Stomach (tissue), 4 donors: ENCODE measurements at regions not wholly inside any gene's neighbourhood (a gene's known extent, or its start where the extent isn't known, plus 50 kb on each side); places are given as distances from the start of the nearest gene placed in this dataset.

ENCODE experiments used
- POLR2AphosphoS5 ChIP-seq, 3 donors: sonication (generic); formaldehyde crosslinking; IDR thresholded peaks; one replicate each; pipeline ENCODE4 v1.6.1; 2016; ENCODE audit warnings: antibody characterized with exemption in 3 of 3
- TF ChIP-seq, protein P1 (sequence below), 7 experiments: fragments of 450-650 bp in 4 of 7; fragments of 200-600 bp in 3 of 7; sonication (generic) in 3 of 7; IDR thresholded peaks; one replicate each; pipeline ENCODE4 v1.5.1; 2016 to 2019; ENCODE audit warnings: antibody characterized with exemption in 7 of 7, control low read depth in 2 of 7, mild to moderate bottlenecking in 1 of 7

DNA sequence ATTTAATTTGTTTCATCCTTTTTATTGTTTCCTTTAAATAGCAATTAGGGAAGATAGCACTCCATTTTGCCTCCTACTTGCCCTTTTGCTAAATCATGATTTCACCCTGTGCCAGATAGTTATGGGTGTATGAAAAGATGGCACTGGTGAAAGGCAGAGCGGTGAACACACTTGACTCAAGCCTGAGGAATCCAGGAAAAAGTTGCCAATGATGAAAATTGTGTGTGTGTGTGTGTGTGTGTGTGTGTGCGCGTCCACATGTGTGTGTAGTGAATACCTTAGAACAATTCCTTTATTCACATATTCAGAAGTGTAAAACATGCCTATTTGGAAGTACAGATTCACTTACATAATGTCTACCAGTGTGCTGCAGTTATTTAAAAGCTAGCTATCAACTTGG, 123.8 kb downstream of the PTCSC3 start:
- TF ChIP-seq, protein P1, sequence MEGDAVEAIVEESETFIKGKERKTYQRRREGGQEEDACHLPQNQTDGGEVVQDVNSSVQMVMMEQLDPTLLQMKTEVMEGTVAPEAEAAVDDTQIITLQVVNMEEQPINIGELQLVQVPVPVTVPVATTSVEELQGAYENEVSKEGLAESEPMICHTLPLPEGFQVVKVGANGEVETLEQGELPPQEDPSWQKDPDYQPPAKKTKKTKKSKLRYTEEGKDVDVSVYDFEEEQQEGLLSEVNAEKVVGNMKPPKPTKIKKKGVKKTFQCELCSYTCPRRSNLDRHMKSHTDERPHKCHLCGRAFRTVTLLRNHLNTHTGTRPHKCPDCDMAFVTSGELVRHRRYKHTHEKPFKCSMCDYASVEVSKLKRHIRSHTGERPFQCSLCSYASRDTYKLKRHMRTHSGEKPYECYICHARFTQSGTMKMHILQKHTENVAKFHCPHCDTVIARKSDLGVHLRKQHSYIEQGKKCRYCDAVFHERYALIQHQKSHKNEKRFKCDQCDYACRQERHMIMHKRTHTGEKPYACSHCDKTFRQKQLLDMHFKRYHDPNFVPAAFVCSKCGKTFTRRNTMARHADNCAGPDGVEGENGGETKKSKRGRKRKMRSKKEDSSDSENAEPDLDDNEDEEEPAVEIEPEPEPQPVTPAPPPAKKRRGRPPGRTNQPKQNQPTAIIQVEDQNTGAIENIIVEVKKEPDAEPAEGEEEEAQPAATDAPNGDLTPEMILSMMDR (IDR thresholded peaks at IDR 0.05) = no peak
- no peak for TF ChIP-seq POLR2AphosphoS5 (IDR thresholded peaks at IDR 0.05)
